PC-3 (cell line): ENCODE measurements at regions not wholly inside any gene's neighbourhood (a gene's known extent, or its start where the extent isn't known, plus 50 kb on each side); places are given as distances from the start of the nearest gene placed in this dataset.

ENCODE experiments used
- ATAC-seq: fragments of 200-7000 bp; cut with Tn5 transposase; 2 replicates; pipeline ENCODE4 v1.9.1; 2020; ENCODE audit warnings: mild to moderate bottlenecking, moderate library complexity
- BruUV-seq: library from RNA; stranded (reverse); fragments of 400-500 nt; replicated peaks from 2 replicates; lab custom pipeline; 2021; lab: Mats Ljungman, UMichigan
- CTCF ChIA-PET: fragments of 300-600 bp; sonication (Branson Sonifier 250); formaldehyde crosslinking; loops from one replicate; lab custom pipeline; 2022; ENCODE audit warnings: antibody characterized with exemption; lab: Charles Lee
- POLR2A ChIA-PET: fragments of 300-600 bp; sonication (Branson Sonifier 250); formaldehyde crosslinking; loops from one replicate; lab custom pipeline; 2022; ENCODE audit warnings: antibody characterized with exemption; ENCODE audit not compliant: unreplicated experiment; lab: Charles Lee
- DNase-seq: peaks from one replicate; pipeline ENCODE4 v3.0.0-alpha.2; 2015
- H2AFZ ChIP-seq: fragments of 300-600 bp; sonication (generic); 2 replicates; pipeline ENCODE4 v1.6.0; 2016; ENCODE audit warnings: antibody characterized with exemption, low read length
- H3F3A ChIP-seq: fragments of 300-600 bp; sonication (generic); one replicate; pipeline ENCODE4 v1.6.0; 2017; ENCODE audit warnings: antibody characterized with exemption, low read length, control low read depth, mild to moderate bottlenecking; ENCODE audit not compliant: unreplicated experiment
- H3K27ac ChIP-seq: fragments of 300-600 bp; sonication (generic); 2 replicates; pipeline ENCODE4 v1.5.1; 2016; ENCODE audit warnings: mild to moderate bottlenecking, low read length
- H3K27me3 ChIP-seq: fragments of 300-600 bp; sonication (generic); 2 replicates; pipeline ENCODE4 v1.6.1; 2016; ENCODE audit warnings: low read length, mixed read lengths
- H3K36me3 ChIP-seq: fragments of 300-600 bp; sonication (generic); 2 replicates; pipeline ENCODE4 v1.6.1; 2016; ENCODE audit warnings: low read depth, mixed run types, low read length, mixed read lengths
- H3K4me1 ChIP-seq: fragments of 300-600 bp; sonication (generic); 2 replicates; pipeline ENCODE4 v1.5.1; 2016; ENCODE audit warnings: low read length; ENCODE audit not compliant: insufficient read depth
- H3K4me2 ChIP-seq: fragments of 300-600 bp; sonication (generic); 2 replicates; pipeline ENCODE4 v1.6.0; 2016; ENCODE audit warnings: low read length
- H3K4me3 ChIP-seq: fragments of 300-600 bp; sonication (generic); 2 replicates; pipeline ENCODE4 v1.5.1; 2016; ENCODE audit warnings: mild to moderate bottlenecking, low read length, mixed read lengths
- H3K79me2 ChIP-seq: fragments of 300-600 bp; sonication (generic); 2 replicates; pipeline ENCODE4 v1.6.1; 2017; ENCODE audit warnings: low read length, mixed read lengths
- H3K9ac ChIP-seq: fragments of 300-600 bp; sonication (generic); 2 replicates; pipeline ENCODE4 v1.6.0; 2016; ENCODE audit warnings: mild to moderate bottlenecking, low read length
- H3K9me2 ChIP-seq: fragments of 300-600 bp; sonication (generic); replicated peaks from 2 replicates; pipeline ENCODE4 v1.6.1; 2016; ENCODE audit warnings: mixed run types, low read length, mixed read lengths
- H3K9me3 ChIP-seq: fragments of 300-600 bp; sonication (generic); 2 replicates; pipeline ENCODE4 v1.6.1; 2016; ENCODE audit warnings: low read length, mixed read lengths
- H4K20me1 ChIP-seq: fragments of 300-600 bp; sonication (generic); 2 replicates; pipeline ENCODE4 v1.6.1; 2016; ENCODE audit warnings: low read length, mixed read lengths
- CTCF ChIP-seq: fragments of 300-600 bp; sonication (generic); conservative IDR thresholded peaks from 2 replicates; pipeline ENCODE4 v1.5.1; 2017; ENCODE audit warnings: antibody characterized with exemption, low read depth, mild to moderate bottlenecking, low read length
- EZH2 ChIP-seq: fragments of 300-600 bp; sonication (generic); IDR thresholded peaks from one replicate; pipeline ENCODE4 v1.6.1; 2017; ENCODE audit warnings: antibody characterized with exemption, mild to moderate bottlenecking, low read length; ENCODE audit not compliant: unreplicated experiment
- EZH2phosphoT487 ChIP-seq: fragments of 300-600 bp; sonication (generic); IDR thresholded peaks from 2 replicates; pipeline ENCODE4 v1.6.1; 2018; ENCODE audit warnings: mild to moderate bottlenecking, antibody characterized with exemption, low read length, borderline replicate concordance
- intact Hi-C: fragments of 100-400 bp; cut with micrococcal nuclease; formaldehyde crosslinking; loops from 2 replicates; pipeline ENCODE4 v1.9.0; 2023

DNA sequence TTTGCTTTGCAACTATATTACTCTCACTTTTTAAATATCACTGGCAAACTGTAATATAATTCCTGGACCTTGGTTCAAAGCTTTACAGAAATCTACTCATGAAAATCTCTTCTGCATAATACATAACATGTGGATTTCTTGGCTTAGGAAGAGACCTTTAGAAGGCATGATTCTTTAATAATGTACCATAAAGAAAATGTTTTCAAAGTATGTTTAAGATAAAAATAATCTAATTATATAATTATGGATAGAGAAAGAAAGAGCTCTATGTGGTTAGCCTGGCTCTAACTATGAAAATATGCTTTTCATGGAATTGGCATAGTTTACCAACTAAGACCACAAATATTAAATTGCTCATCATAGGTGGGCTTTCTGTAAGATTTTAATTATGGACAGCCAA, 817.8 kb downstream of the TLE1 start:
- BruUV-seq, result no TSS peak
- Histone ChIP-seq H3K4me3 (no peak overlapping the region), H2AFZ (no peak overlapping the region), H4K20me1 (no peaks in the 10 kb centered on the region), H3K79me2 (no peaks in the 10 kb centered on the region), H3K4me2 (no peak overlapping the region), H3K9ac (no peak overlapping the region), H3K4me1 (peaks cover 34% of the 10 kb centered on the region), H3K9me2 (no peaks in the 10 kb centered on the region; the same call in 1 of the 2 replicates), H3K36me3 (peaks cover 2% of the 10 kb centered on the region; the same call in 1 of the 2 replicates), H3F3A (peaks cover 4% of the 10 kb centered on the region), H3K27me3 (no peaks in the 10 kb centered on the region), H3K27ac (no peak overlapping the region), H3K9me3 (no peaks in the 10 kb centered on the region)
- ChIA-PET CTCF (no interaction called here), POLR2A (no interaction called here)
- no peak for DNase-seq
- no peak for ATAC-seq
- TF ChIP-seq EZH2phosphoT487, result no peak
- TF ChIP-seq CTCF, result no peak
- no peak for TF ChIP-seq EZH2
- intact Hi-C loops, result no loop called here

DNA sequence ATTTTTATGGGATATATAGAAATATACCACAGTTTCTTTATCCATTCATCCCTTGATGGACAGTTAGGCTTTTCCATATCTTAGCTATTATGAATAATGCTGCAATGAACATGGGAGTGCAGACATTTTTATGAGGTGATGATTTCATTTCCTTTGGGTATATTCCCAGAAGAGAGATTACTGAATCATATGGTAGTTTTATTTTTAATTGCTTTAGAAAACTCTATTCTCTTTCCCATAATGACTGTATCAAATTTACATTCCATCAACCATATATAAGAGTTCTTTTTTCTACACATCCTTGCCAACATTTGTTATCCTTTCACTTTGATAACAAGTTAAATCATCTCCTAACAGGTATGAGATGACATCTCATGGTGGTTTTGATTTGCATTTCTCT, 821.6 kb downstream of the TLE1 start:
- intact Hi-C loops, result loop anchor here (5.0 kb wide), 1 partner anchor 170 kb away; no protein-coding TSS in a partner anchor
- no peak overlapping the region for H3K4me3 ChIP-seq
- no peak overlapping the region for H2AFZ ChIP-seq
- no peaks in the 10 kb centered on the region for H3K9me3 ChIP-seq
- H3K79me2 ChIP-seq, result no peaks in the 10 kb centered on the region
- peaks cover 2% of the 10 kb centered on the region; the same call in 1 of the 2 replicates for H3K36me3 ChIP-seq
- no peaks in the 10 kb centered on the region; the same call in 1 of the 2 replicates for H3K9me2 ChIP-seq
- H3K27ac ChIP-seq, result peak overlapping the region; percentile 85
- TF ChIP-seq CTCF (no peak), EZH2phosphoT487 (no peak), EZH2 (no peak)
- no TSS peak for BruUV-seq
- CTCF ChIA-PET, result no interaction called here
- 0 out of 2 replicates have a peak overlapping the region, but pooled peaks have one; percentile 8 for H3K9ac ChIP-seq
- DNase-seq (peak; percentile 78), ATAC-seq (peak; percentile 87)
- H3K27me3 ChIP-seq, result no peaks in the 10 kb centered on the region
- H3K4me2 ChIP-seq, result no peak overlapping the region; the same call in 1 of the 2 replicates
- POLR2A ChIA-PET, result no interaction called here
- H3K4me1 ChIP-seq, result peaks cover 14% of the 10 kb centered on the region
- no peaks in the 10 kb centered on the region for H4K20me1 ChIP-seq
- H3F3A ChIP-seq, result peaks cover 4% of the 10 kb centered on the region

DNA sequence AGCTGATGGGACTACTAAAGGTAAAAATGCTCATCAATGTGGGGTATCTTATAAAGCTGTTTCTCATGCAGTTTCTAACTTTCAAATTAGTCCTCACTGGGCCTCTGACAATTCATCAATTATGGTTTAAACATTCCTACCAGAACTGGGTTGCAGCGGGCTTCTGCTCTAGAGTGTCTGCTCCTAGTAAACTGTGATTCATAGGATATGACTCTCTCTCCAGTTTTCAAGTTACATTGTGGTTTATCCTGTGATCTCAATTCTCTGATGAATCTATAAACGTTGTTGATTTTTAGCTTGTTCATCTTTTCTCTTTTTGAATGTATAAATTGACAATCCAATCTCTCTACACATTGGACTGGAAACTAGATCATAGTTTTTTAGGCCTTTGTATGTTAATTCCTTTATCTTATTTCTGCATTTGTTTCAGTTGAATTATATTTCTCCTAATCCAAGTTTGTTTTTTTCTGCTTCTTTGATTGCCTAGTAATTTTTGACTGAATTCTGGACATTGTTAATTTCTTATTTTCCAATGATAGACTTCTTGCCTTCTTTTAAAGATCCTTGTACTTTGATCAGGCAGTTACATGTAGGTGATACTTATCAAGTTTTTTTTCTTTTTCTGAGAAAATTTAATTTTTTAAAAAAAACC, 822.6 kb downstream of the TLE1 start:
- Histone ChIP-seq H2AFZ (no peak overlapping the region), H3K9ac (0 out of 2 replicates have a peak overlapping the region, but pooled peaks have one; percentile 20), H3K36me3 (peaks cover 2% of the 10 kb centered on the region; the same call in 1 of the 2 replicates), H4K20me1 (no peaks in the 10 kb centered on the region), H3K4me3 (no peak overlapping the region), H3K9me2 (no peaks in the 10 kb centered on the region; the same call in 1 of the 2 replicates), H3K27ac (peak overlapping the region; percentile 85), H3K9me3 (no peaks in the 10 kb centered on the region), H3K79me2 (no peaks in the 10 kb centered on the region), H3K4me1 (peaks cover 14% of the 10 kb centered on the region), H3K27me3 (no peaks in the 10 kb centered on the region), H3K4me2 (no peak overlapping the region), H3F3A (peaks cover 4% of the 10 kb centered on the region)
- no peak for TF ChIP-seq EZH2
- no peak for TF ChIP-seq CTCF
- no peak for TF ChIP-seq EZH2phosphoT487
- ATAC-seq (peak; percentile 66), DNase-seq (peak; percentile 72)
- intact Hi-C loops, result loop anchor here (5.0 kb wide), 1 partner anchor 169 kb away; no protein-coding TSS in a partner anchor
- no TSS peak for BruUV-seq
- CTCF ChIA-PET, result no interaction called here
- POLR2A ChIA-PET, result no interaction called here
